OCI-LY1 (cell line): ENCODE measurements at regions not wholly inside any gene's neighbourhood (a gene's known extent, or its start where the extent isn't known, plus 50 kb on each side); places are given as distances from the start of the nearest gene placed in this dataset.

Experiments used
- H2AFZ ChIP-seq: fragments of 200-600 bp; sonication (generic), shearing (Covaris generic); 2 replicates; pipeline ENCODE4 v1.6.0; 2014; ENCODE audit warnings: antibody characterized with exemption, mild to moderate bottlenecking, low read length
- H3F3A ChIP-seq: fragments of 200-600 bp; sonication (generic), shearing (Covaris generic); 2 replicates; pipeline ENCODE4 v1.6.0; 2014; ENCODE audit warnings: mild to moderate bottlenecking, antibody characterized with exemption, low read length, moderate library complexity; ENCODE audit not compliant: insufficient read depth
- H3K27ac ChIP-seq: fragments of 200-600 bp; sonication (generic); 2 replicates; pipeline ENCODE4 v1.5.1; 2014; ENCODE audit warnings: low read length, mixed run types, mild to moderate bottlenecking, low read depth; ENCODE audit not compliant: poor library complexity, severe bottlenecking
- H3K27me3 ChIP-seq: fragments of 200-600 bp; sonication (generic); 2 replicates; pipeline ENCODE4 v1.6.0; 2014; ENCODE audit warnings: antibody characterized with exemption, mild to moderate bottlenecking, low read length, moderate library complexity; ENCODE audit not compliant: insufficient read depth
- H3K36me3 ChIP-seq: fragments of 200-600 bp; sonication (generic); 2 replicates; pipeline ENCODE4 v1.6.1; 2014; ENCODE audit warnings: mild to moderate bottlenecking, antibody characterized with exemption, low read length, moderate library complexity, mixed read lengths; ENCODE audit not compliant: insufficient read depth
- H3K4me1 ChIP-seq: fragments of 200-600 bp; sonication (generic); 2 replicates; pipeline ENCODE4 v1.5.1; 2014; ENCODE audit warnings: mild to moderate bottlenecking, low read length, moderate library complexity; ENCODE audit not compliant: insufficient read depth, severe bottlenecking
- H3K4me2 ChIP-seq: fragments of 200-600 bp; sonication (generic), shearing (Covaris generic); 2 replicates; pipeline ENCODE4 v1.6.1; 2014; ENCODE audit warnings: low read length
- H3K4me3 ChIP-seq: fragments of 200-600 bp; sonication (generic); 2 replicates; pipeline ENCODE4 v1.5.1; 2014; ENCODE audit warnings: low read length, low read depth, mild to moderate bottlenecking, mixed read lengths; ENCODE audit not compliant: poor library complexity, severe bottlenecking
- H3K79me2 ChIP-seq: fragments of 200-600 bp; shearing (Covaris generic); 2 replicates; pipeline ENCODE4 v1.6.1; 2016; ENCODE audit warnings: mixed run types, low read length, mixed read lengths; ENCODE audit not compliant: insufficient read depth
- H3K9ac ChIP-seq: fragments of 200-600 bp; sonication (generic), shearing (Covaris generic); 2 replicates; pipeline ENCODE4 v1.6.1; 2014; ENCODE audit warnings: mild to moderate bottlenecking, low read length, mixed read lengths
- H3K9me2 ChIP-seq: fragments of 200-600 bp; sonication (generic), shearing (Covaris generic); 2 replicates; pipeline ENCODE4 v1.6.1; 2014; ENCODE audit warnings: low read depth, mild to moderate bottlenecking, low read length, mixed read lengths
- H3K9me3 ChIP-seq: fragments of 200-600 bp; shearing (Covaris generic); 2 replicates; pipeline ENCODE4 v1.6.1; 2014; ENCODE audit warnings: low read length, mixed read lengths
- H4K20me1 ChIP-seq: fragments of 200-600 bp; sonication (generic), shearing (Covaris generic); 2 replicates; pipeline ENCODE4 v1.6.0; 2016; ENCODE audit warnings: mild to moderate bottlenecking, low read length; ENCODE audit not compliant: insufficient read depth
- CTCF ChIP-seq: fragments of 200-600 bp; sonication (generic), shearing (Covaris generic); IDR thresholded peaks from 2 replicates; pipeline ENCODE4 v1.5.1; 2017; ENCODE audit warnings: mild to moderate bottlenecking, antibody characterized with exemption, low read length, moderate library complexity, mixed read lengths
- EZH2 ChIP-seq: fragments of 200-600 bp; sonication (generic), shearing (Covaris generic); IDR thresholded peaks from 2 replicates; pipeline ENCODE4 v1.8.0; 2017; ENCODE audit warnings: borderline replicate concordance, mixed run types, mild to moderate bottlenecking, antibody characterized with exemption, low read length, moderate library complexity, mixed read lengths

- Histone ChIP-seq H3K36me3 (no peaks in the 10 kb centered on the region), H3K27ac (no peak overlapping the region), H3K9me3 (no peaks in the 10 kb centered on the region), H3K4me3 (no peak overlapping the region), H3K27me3 (no peaks in the 10 kb centered on the region), H3F3A (no peaks in the 10 kb centered on the region), H3K4me1 (no peaks in the 10 kb centered on the region), H4K20me1 (no peaks in the 10 kb centered on the region), H3K9ac (no peak overlapping the region), H3K4me2 (no peak overlapping the region), H3K79me2 (no peaks in the 10 kb centered on the region), H3K9me2 (no peaks in the 10 kb centered on the region), H2AFZ (no peak overlapping the region)
- TF ChIP-seq CTCF (no peak), EZH2 (no peak)
These were observed 67.8 kb upstream of the EGLN3 start for GRCh38 chr14:34018564-34019244.

- no peak overlapping the region for H3K4me3 ChIP-seq
- no peak for TF ChIP-seq CTCF
- no peaks in the 10 kb centered on the region for H3K79me2 ChIP-seq
- no peak overlapping the region for H2AFZ ChIP-seq
- H3K36me3 ChIP-seq = no peaks in the 10 kb centered on the region
- no peaks in the 10 kb centered on the region for H3K4me1 ChIP-seq
- no peaks in the 10 kb centered on the region for H3F3A ChIP-seq
- H3K27ac ChIP-seq = no peak overlapping the region
- H3K9ac ChIP-seq = no peak overlapping the region
- no peaks in the 10 kb centered on the region for H3K9me2 ChIP-seq
- no peaks in the 10 kb centered on the region for H3K9me3 ChIP-seq
- no peaks in the 10 kb centered on the region for H3K27me3 ChIP-seq
- H3K4me2 ChIP-seq = no peak overlapping the region
- H4K20me1 ChIP-seq = no peaks in the 10 kb centered on the region
These were observed 67.3 kb upstream of the EGLN3 start for GRCh38 chr14:34018125-34018524.

- H3K27ac ChIP-seq = no peak overlapping the region
- no peak for TF ChIP-seq EZH2
- TF ChIP-seq CTCF = no peak
These were observed 64.5 kb upstream of the EGLN3 start for GRCh38 chr14:34015383-34015782.

More at GRCh38 chr14:34015383-34015782, 64.5 kb upstream of the EGLN3 start:
- Histone ChIP-seq H3K36me3 (no peaks in the 10 kb centered on the region), H3K9ac (no peak overlapping the region), H3K79me2 (no peaks in the 10 kb centered on the region), H3K27me3 (no peaks in the 10 kb centered on the region), H3K4me2 (no peak overlapping the region), H3K4me1 (no peaks in the 10 kb centered on the region), H3K4me3 (no peak overlapping the region), H2AFZ (no peak overlapping the region), H4K20me1 (no peaks in the 10 kb centered on the region), H3K9me3 (no peaks in the 10 kb centered on the region), H3K9me2 (no peaks in the 10 kb centered on the region), H3F3A (no peaks in the 10 kb centered on the region)
